ENCODE measurements at regions not wholly inside any gene's neighbourhood (a gene's known extent, or its start where the extent isn't known, plus 50 kb on each side); places are given as distances from the start of the nearest gene placed in this dataset.

GRCh38 chr3:26247712-26248111 is 374.9 kb upstream of the LRRC3B start:
- TF ChIP-seq ZNF174 (CRISPR knock-in tag; IDR thresholded peaks at IDR 0.05) = no peak
- TF ChIP-seq MLLT1 (IDR thresholded peaks at IDR 0.05) = no peak

Measured in K562 (cell line).